K562 (cell line): ENCODE measurements at regions not wholly inside any gene's neighbourhood (a gene's known extent, or its start where the extent isn't known, plus 50 kb on each side); places are given as distances from the start of the nearest gene placed in this dataset.

Source experiments
- ZBTB40 ChIP-seq, 2 experiments: fragments of 450-650 bp in 1 of 2; sonication (generic) in 1 of 2; formaldehyde crosslinking in 1 of 2; IDR thresholded peaks; 2 replicates each; pipeline versions ENCODE4 v1.7.1 to v1.9.0; 2016 to 2022; ENCODE audit warnings: inconsistent platforms in 1 of 2, mild to moderate bottlenecking in 1 of 2, missing genetic modification reagents in 1 of 2

GRCh38 chr11:42023267-42023666 lies 563.8 kb upstream of the LRRC4C start (continued):
- no peak for TF ChIP-seq ZBTB40 (IDR thresholded peaks at IDR 0.05)
- no peak for TF ChIP-seq ZBTB40 (CRISPR knock-in tag; IDR thresholded peaks at IDR 0.05)
